ENCODE measurements at regions not wholly inside any gene's neighbourhood (a gene's known extent, or its start where the extent isn't known, plus 50 kb on each side); places are given as distances from the start of the nearest gene placed in this dataset.

GRCh38 chr1:219741011-219741970 is 128.4 kb upstream of the ZC3H11B start:
- no peak for TF ChIP-seq GATA2 (IDR thresholded peaks at IDR 0.05; ENCODE audit: low read depth, low read length)
- TF ChIP-seq GATA3 (IDR thresholded peaks at IDR 0.05; ENCODE audit: low read depth, low read length), result no peak

- no peak for TF ChIP-seq GATA2 (IDR thresholded peaks at IDR 0.05; ENCODE audit: low read depth, low read length)
- TF ChIP-seq GATA3 (IDR thresholded peaks at IDR 0.05; ENCODE audit: low read depth, low read length), result no peak
Measured at GRCh38 chr1:219733511-219734174, 120.7 kb upstream of the ZC3H11B start.

- no peak for TF ChIP-seq GATA2 (IDR thresholded peaks at IDR 0.05; ENCODE audit: low read depth, low read length)
- TF ChIP-seq GATA3 (IDR thresholded peaks at IDR 0.05; ENCODE audit: low read depth, low read length), result no peak
Measured at GRCh38 chr1:219732814-219733491, 120.0 kb upstream of the ZC3H11B start.

GRCh38 chr1:219731771-219732170 is 118.9 kb upstream of the ZC3H11B start:
- TF ChIP-seq GATA3 (IDR thresholded peaks at IDR 0.05; ENCODE audit: low read depth, low read length), result no peak
- TF ChIP-seq GATA2 (IDR thresholded peaks at IDR 0.05; ENCODE audit: low read depth, low read length), result no peak

- TF ChIP-seq GATA3 (IDR thresholded peaks at IDR 0.05; ENCODE audit: low read depth, low read length), result no peak
- no peak for TF ChIP-seq GATA2 (IDR thresholded peaks at IDR 0.05; ENCODE audit: low read depth, low read length)
Measured at GRCh38 chr1:219726480-219727272, 113.8 kb upstream of the ZC3H11B start.

- TF ChIP-seq GATA3 (IDR thresholded peaks at IDR 0.05; ENCODE audit: low read depth, low read length), result no peak
- TF ChIP-seq GATA2 (IDR thresholded peaks at IDR 0.05; ENCODE audit: low read depth, low read length), result no peak
Measured at GRCh38 chr1:219724440-219724839, 111.5 kb upstream of the ZC3H11B start.

- no peak for TF ChIP-seq GATA3 (IDR thresholded peaks at IDR 0.05; ENCODE audit: low read depth, low read length)
- TF ChIP-seq GATA2 (IDR thresholded peaks at IDR 0.05; ENCODE audit: low read depth, low read length), result no peak
Measured at GRCh38 chr1:219717536-219717935, 104.6 kb upstream of the ZC3H11B start.

- TF ChIP-seq GATA3 (IDR thresholded peaks at IDR 0.05; ENCODE audit: low read depth, low read length), result no peak
- TF ChIP-seq GATA2 (IDR thresholded peaks at IDR 0.05; ENCODE audit: low read depth, low read length), result no peak
Measured at GRCh38 chr1:219716611-219717114, 103.8 kb upstream of the ZC3H11B start.

GRCh38 chr1:219713981-219714381 is 101.1 kb upstream of the ZC3H11B start:
- TF ChIP-seq GATA2 (IDR thresholded peaks at IDR 0.05; ENCODE audit: low read depth, low read length) (no peak), GATA3 (IDR thresholded peaks at IDR 0.05; ENCODE audit: low read depth, low read length) (no peak)

- TF ChIP-seq GATA2 (IDR thresholded peaks at IDR 0.05; ENCODE audit: low read depth, low read length) (no peak), GATA3 (IDR thresholded peaks at IDR 0.05; ENCODE audit: low read depth, low read length) (no peak)
Measured at GRCh38 chr1:219712506-219712905, 99.6 kb upstream of the ZC3H11B start.

DNA sequence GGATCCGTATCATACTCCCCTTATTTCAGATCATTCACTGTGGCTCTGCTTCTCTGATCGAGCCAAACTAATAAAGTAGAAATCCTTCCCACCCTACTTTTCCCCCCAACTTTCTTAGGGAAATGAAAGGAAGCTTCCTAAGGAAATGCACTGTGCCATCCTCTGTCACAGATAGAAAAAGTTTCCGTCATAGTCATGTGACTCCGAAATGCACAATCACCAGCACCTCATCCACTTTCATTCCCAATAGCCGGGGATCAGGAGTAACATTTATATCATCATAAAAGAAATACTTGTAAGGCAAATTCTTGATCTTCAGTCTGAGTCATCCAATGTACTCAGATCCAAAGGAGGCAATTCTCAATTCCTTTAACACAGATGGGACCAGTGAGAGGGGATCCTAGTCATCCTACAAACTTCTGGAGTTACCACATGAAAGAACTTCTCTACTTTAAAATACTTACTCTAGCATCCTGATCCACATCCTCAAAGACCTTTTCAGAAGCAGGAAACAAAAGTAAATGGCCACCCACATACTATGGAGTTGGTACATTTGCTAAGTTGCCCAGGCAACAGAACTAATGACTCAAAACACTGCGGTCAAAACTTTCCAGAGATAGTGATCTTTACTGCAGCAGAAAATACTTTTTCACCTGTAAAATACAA is 97.8 kb upstream of the ZC3H11B start:
- TF ChIP-seq GATA2 (IDR thresholded peaks at IDR 0.05; ENCODE audit: low read depth, low read length), result no peak
- no peak for TF ChIP-seq GATA3 (IDR thresholded peaks at IDR 0.05; ENCODE audit: low read depth, low read length)

- no peak for TF ChIP-seq GATA2 (IDR thresholded peaks at IDR 0.05; ENCODE audit: low read depth, low read length)
- no peak for TF ChIP-seq GATA3 (IDR thresholded peaks at IDR 0.05; ENCODE audit: low read depth, low read length)
Measured at GRCh38 chr1:219708919-219709543, 96.1 kb upstream of the ZC3H11B start.

- no peak for TF ChIP-seq GATA2 (IDR thresholded peaks at IDR 0.05; ENCODE audit: low read depth, low read length)
- no peak for TF ChIP-seq GATA3 (IDR thresholded peaks at IDR 0.05; ENCODE audit: low read depth, low read length)
Measured at GRCh38 chr1:219703368-219703639, 90.4 kb upstream of the ZC3H11B start.

Measured in SH-SY5Y (cell line).